ENCODE measurements at regions not wholly inside any gene's neighbourhood (a gene's known extent, or its start where the extent isn't known, plus 50 kb on each side); places are given as distances from the start of the nearest gene placed in this dataset.

GRCh38 chr2:217000406-217000805 is 140.5 kb upstream of the TNP1 start:
- TF ChIP-seq NRF1 (IDR thresholded peaks at IDR 0.05; ENCODE audit: low read depth, low read length) (no peak), FOSL2 (IDR thresholded peaks at IDR 0.05; ENCODE audit: borderline replicate concordance, low read depth) (no peak), USF1 (IDR thresholded peaks at IDR 0.05; ENCODE audit: borderline replicate concordance, low read depth) (no peak), NFIC (IDR thresholded peaks at IDR 0.05; ENCODE audit: borderline replicate concordance) (no peak), RFX5 (IDR thresholded peaks at IDR 0.05; ENCODE audit: low read length) (no peak), MXI1 (IDR thresholded peaks at IDR 0.05; ENCODE audit: low read depth, low read length) (no peak), YY1 (IDR thresholded peaks at IDR 0.05; ENCODE audit: low read depth) (no peak), TAF1 (IDR thresholded peaks at IDR 0.05; ENCODE audit: borderline replicate concordance, low read depth, low read length) (no peak), IRF3 (IDR thresholded peaks at IDR 0.05; ENCODE audit: low read depth, low read length) (no peak)
- TF ChIP-seq, protein P1, sequence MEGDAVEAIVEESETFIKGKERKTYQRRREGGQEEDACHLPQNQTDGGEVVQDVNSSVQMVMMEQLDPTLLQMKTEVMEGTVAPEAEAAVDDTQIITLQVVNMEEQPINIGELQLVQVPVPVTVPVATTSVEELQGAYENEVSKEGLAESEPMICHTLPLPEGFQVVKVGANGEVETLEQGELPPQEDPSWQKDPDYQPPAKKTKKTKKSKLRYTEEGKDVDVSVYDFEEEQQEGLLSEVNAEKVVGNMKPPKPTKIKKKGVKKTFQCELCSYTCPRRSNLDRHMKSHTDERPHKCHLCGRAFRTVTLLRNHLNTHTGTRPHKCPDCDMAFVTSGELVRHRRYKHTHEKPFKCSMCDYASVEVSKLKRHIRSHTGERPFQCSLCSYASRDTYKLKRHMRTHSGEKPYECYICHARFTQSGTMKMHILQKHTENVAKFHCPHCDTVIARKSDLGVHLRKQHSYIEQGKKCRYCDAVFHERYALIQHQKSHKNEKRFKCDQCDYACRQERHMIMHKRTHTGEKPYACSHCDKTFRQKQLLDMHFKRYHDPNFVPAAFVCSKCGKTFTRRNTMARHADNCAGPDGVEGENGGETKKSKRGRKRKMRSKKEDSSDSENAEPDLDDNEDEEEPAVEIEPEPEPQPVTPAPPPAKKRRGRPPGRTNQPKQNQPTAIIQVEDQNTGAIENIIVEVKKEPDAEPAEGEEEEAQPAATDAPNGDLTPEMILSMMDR (IDR thresholded peaks at IDR 0.05): no peak
